Breast epithelium (tissue), 3 donors: ENCODE measurements at regions not wholly inside any gene's neighbourhood (a gene's known extent, or its start where the extent isn't known, plus 50 kb on each side); places are given as distances from the start of the nearest gene placed in this dataset.

Experiments
- CTCF ChIP-seq, 3 donors: fragments of 450-650 bp; IDR thresholded peaks; one replicate each; pipeline ENCODE4 v1.5.1; 2016 to 2017; ENCODE audit warnings: antibody characterized with exemption in 3 of 3, mild to moderate bottlenecking in 3 of 3, moderate library complexity in 3 of 3
- POLR2AphosphoS5 ChIP-seq, 3 donors: sonication (generic); formaldehyde crosslinking; IDR thresholded peaks; one replicate each; pipeline ENCODE4 v1.6.1; 2017; ENCODE audit warnings: antibody characterized with exemption in 3 of 3

- TF ChIP-seq CTCF (IDR thresholded peaks at IDR 0.05) (no peak), POLR2AphosphoS5 (IDR thresholded peaks at IDR 0.05) (no peak)
Measured at GRCh38 chr13:65857942-65858565, 1372.1 kb downstream of the PCDH9 start.
